Mucosa of descending colon (tissue), 3 donors: ENCODE measurements at regions not wholly inside any gene's neighbourhood (a gene's known extent, or its start where the extent isn't known, plus 50 kb on each side); places are given as distances from the start of the nearest gene placed in this dataset.

Source experiments
- ATAC-seq: fragments of 200-7000 bp; cut with Tn5 transposase; one replicate; pipeline ENCODE4 v1.9.1; 2020; ENCODE audit warnings: mild to moderate bottlenecking, moderate library complexity
- DNase-seq, 3 donors: peaks; one replicate each; pipeline ENCODE4 v3.0.0-alpha.2; 2020
- H3K36me3 ChIP-seq: fragments of 200-600 bp; one replicate; pipeline ENCODE4 v1.8.0; 2021; ENCODE audit warnings: low read depth, mild to moderate bottlenecking
- H3K4me1 ChIP-seq: fragments of 200-600 bp; one replicate; pipeline ENCODE4 v1.8.0; 2021; ENCODE audit warnings: low read depth, mild to moderate bottlenecking
- H3K4me3 ChIP-seq: fragments of 200-600 bp; one replicate; pipeline ENCODE4 v1.8.0; 2021; ENCODE audit warnings: mild to moderate bottlenecking
- H3K9me3 ChIP-seq: fragments of 200-600 bp; one replicate; pipeline ENCODE4 v1.8.0; 2021; ENCODE audit warnings: mild to moderate bottlenecking
- intact Hi-C, 2 donors: fragments of 100-400 bp; cut with DNase I in 1 of 2; cut with micrococcal nuclease in 1 of 2; formaldehyde crosslinking; loops; one replicate each; pipeline versions ENCODE4 v1.11.0 to v1.11.1; 2022; cut with DNase I, micrococcal nuclease
- TF ChIP-seq, protein P1 (sequence below): fragments of 200-600 bp; IDR thresholded peaks from one replicate; pipeline ENCODE4 v1.8.0; 2022; ENCODE audit warnings: antibody characterized with exemption, mild to moderate bottlenecking
- donor health status: DM: no; HTN: no; CAD: no; lungs with moderate emphysema.
- donor health status: DM: no; HTN: no; CAD: no.
- donor health status: DM: no; HTN: yes; CAD: no.

DNA sequence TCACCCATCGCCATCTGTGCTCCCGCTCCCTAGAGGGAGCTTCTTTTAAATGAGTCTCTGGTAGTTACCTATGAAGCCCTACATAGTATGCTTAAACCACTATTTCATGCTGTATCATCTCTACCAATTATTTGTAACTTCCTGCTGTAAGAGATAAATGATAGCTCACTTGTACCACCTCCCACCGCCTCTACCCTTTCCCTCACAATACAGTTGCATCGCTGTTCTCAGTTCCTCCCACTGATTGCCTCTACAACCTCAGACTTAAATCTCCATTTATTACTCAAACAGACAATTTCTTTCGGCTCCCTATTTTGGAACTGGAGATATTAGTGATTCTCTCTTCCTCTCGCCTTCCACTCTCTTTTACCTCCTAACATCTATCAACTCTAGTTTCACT lies 222.9 kb upstream of the ZC3H12C start:
- H3K4me3 ChIP-seq: no peak overlapping the region
- TF ChIP-seq, protein P1, sequence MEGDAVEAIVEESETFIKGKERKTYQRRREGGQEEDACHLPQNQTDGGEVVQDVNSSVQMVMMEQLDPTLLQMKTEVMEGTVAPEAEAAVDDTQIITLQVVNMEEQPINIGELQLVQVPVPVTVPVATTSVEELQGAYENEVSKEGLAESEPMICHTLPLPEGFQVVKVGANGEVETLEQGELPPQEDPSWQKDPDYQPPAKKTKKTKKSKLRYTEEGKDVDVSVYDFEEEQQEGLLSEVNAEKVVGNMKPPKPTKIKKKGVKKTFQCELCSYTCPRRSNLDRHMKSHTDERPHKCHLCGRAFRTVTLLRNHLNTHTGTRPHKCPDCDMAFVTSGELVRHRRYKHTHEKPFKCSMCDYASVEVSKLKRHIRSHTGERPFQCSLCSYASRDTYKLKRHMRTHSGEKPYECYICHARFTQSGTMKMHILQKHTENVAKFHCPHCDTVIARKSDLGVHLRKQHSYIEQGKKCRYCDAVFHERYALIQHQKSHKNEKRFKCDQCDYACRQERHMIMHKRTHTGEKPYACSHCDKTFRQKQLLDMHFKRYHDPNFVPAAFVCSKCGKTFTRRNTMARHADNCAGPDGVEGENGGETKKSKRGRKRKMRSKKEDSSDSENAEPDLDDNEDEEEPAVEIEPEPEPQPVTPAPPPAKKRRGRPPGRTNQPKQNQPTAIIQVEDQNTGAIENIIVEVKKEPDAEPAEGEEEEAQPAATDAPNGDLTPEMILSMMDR: no peak
- no peaks in the 10 kb centered on the region for H3K4me1 ChIP-seq
- DNase-seq: no peak
- intact Hi-C loops: no loop called here
- H3K9me3 ChIP-seq: no peaks in the 10 kb centered on the region
- H3K36me3 ChIP-seq: no peaks in the 10 kb centered on the region
- ATAC-seq: no peak

DNA sequence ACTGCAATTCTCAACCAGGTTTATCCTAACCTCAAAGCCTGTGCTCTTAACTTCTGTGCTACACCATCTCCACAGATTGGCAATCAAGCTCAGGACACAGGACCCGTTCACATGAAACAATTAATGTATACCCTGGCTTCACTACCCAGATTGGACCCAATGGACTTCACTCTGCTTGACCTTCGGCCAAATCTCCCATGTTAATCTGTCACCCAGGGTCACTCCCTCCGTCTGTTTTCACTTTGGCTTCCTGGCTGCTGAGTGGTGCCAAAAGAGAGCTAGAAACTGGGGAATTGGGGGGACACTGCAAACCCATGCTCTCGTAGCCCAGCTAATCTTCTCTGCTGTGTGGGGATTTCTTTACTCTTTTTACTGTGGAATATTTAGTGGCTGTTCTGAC lies 216.1 kb upstream of the ZC3H12C start:
- Histone ChIP-seq H3K36me3 (no peaks in the 10 kb centered on the region), H3K4me3 (no peak overlapping the region), H3K4me1 (no peaks in the 10 kb centered on the region), H3K9me3 (no peaks in the 10 kb centered on the region)
- ATAC-seq: no peak
- DNase-seq: no peak
- TF ChIP-seq, protein P1: no peak
- intact Hi-C loops: no loop called here

DNA sequence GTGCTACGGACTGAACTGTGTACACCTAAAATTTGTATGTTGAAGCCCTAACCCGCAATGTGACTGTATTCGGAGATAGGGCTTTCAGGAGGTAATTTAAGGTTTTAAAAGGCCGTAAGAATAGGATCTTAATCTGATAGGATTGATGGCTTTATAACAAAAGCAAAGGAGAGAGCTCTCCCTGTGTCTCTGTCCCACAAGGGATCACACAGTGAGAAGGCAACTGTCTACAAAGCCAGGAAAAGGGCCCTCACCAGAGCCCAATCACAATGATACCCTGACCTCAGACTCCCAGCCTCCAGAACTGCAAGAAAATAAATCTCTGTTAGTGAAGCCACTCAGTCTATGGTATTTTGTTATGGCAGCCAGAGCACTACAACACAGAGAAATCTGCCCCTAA lies 208.7 kb upstream of the ZC3H12C start:
- no peaks in the 10 kb centered on the region for H3K36me3 ChIP-seq
- intact Hi-C loops: no loop called here
- no peak overlapping the region for H3K4me3 ChIP-seq
- H3K4me1 ChIP-seq: no peaks in the 10 kb centered on the region
- ATAC-seq: no peak
- no peaks in the 10 kb centered on the region for H3K9me3 ChIP-seq
- no peak for DNase-seq
- TF ChIP-seq, protein P1: no peak

- DNase-seq: no peak
- no peak overlapping the region for H3K4me3 ChIP-seq
- no peaks in the 10 kb centered on the region for H3K4me1 ChIP-seq
- no peaks in the 10 kb centered on the region for H3K36me3 ChIP-seq
- no peaks in the 10 kb centered on the region for H3K9me3 ChIP-seq
- intact Hi-C loops: no loop called here
- ATAC-seq: no peak
- TF ChIP-seq, protein P1: no peak
Measured at GRCh38 chr11:109885006-109885405, 208.2 kb upstream of the ZC3H12C start.

DNA sequence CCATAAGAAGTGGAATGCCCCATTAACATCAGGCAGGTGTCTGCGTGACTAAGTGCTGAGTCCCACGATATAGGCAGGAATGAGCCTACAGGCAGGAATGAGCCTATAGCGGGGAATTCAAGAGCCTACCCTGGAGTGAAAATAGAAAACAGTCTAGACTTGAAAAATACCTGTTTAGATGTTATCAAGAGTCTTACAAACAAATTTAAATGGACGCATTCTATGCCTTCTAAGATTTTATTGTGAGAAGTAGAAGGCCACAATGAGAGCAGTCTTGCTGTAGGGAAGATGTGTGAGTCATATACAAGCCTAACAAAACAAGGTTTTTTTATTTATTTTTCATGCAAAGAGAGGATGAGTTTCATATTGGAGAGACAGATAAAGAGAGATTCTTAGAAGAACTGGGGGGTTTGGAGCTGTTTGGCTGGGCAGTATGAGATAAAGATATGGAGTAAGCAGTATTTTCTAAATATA lies 200.8 kb upstream of the ZC3H12C start:
- DNase-seq: no peak

DNA sequence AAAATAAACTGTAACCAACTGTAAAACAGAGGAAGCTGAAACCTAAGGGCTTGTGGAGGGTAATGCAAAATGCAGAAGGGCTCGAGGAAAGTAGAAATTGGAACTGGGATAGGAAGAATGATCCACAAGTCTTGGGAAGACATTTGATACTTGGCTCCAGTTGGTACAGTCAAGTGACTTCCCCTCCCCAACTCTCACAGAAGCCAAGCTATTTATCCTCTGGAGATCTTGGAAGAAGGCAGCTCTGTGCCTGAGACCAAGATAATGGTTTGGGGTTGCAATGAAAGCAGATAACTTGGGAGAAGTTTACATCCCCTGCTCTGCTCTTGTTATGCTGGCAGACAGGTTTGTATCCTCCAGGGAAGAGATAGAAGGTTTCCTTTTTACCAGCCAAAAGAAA lies 198.9 kb upstream of the ZC3H12C start:
- Histone ChIP-seq H3K9me3 (peaks cover 8% of the 10 kb centered on the region), H3K36me3 (no peaks in the 10 kb centered on the region), H3K4me1 (no peaks in the 10 kb centered on the region), H3K4me3 (no peak overlapping the region)
- intact Hi-C loops: no loop called here
- TF ChIP-seq, protein P1: no peak
- DNase-seq (no peak), ATAC-seq (no peak)

More for the DNA sequence above, 200.8 kb upstream of the ZC3H12C start:
- ATAC-seq: no peak
- Histone ChIP-seq H3K9me3 (no peaks in the 10 kb centered on the region), H3K4me3 (no peak overlapping the region), H3K4me1 (no peaks in the 10 kb centered on the region), H3K36me3 (no peaks in the 10 kb centered on the region)
- TF ChIP-seq, protein P1: no peak
- intact Hi-C loops: no loop called here
